ENCODE measurements at regions not wholly inside any gene's neighbourhood (a gene's known extent, or its start where the extent isn't known, plus 50 kb on each side); places are given as distances from the start of the nearest gene placed in this dataset.

DNA sequence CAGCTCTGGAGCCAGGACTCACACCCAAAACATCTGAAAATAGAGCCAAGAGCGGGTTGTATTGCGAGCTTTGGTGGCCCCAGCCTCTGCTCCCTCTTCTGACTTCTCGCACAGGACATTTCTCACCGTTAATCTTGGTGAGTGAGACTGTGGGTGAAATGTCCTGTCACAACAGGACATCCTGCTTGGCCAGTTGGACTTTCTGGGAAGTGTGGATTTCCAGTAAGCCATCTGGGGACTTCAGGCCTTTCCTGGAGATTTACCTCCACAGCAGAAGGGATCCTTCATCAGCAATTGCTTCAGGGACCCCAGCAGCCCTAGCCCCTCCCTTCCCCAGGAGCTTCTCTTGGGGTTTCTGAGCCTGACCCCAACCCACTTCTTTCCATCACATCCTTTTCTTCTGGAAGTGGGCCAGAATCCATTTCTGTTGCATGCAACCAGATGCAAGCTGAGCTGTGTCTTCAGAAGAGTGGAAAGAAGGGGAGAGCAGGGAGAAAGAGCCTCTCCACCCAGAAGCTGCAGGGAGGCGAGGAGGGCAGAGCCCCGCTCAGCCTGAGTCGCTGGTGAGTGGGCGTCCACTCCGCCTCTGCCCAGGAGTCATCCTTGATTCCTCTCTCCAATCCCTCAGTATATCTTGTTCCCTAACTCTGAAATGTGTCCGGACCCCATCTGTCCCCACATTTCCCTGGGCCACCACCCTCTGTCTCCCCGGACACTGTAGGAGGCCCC is 50.3 kb upstream of the GADD45G start:
- no peak for DNase-seq (ENCODE audit: low spot score)

DNA sequence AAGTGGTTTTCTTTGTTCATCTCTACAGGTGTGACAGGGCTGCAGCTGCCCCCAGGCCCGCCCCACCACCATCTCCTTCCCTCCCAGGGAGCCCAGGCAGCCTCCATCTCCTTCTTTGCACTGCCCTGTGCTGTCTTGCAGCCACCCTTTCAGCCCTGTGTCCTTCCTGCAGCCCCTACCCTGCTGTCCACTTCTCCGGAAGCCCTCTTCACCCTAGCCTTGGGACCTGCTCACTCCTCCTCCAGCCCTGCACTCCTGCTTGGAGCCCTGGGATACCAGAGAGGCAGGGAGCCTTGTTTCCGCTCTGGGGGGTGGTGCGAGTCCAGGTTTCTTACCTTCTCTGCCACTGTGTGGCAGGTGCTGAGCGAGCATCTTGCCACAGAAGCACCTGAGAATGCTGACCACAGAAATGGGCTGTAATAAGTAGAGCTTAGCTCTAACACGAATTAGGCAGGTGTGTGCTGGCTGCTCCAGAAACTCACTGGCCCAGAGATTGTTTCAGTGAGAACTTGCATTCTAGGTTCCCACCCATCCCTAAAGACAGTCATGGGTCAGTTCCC is 51.3 kb upstream of the GADD45G start:
- no peak for DNase-seq (ENCODE audit: low spot score)

DNA sequence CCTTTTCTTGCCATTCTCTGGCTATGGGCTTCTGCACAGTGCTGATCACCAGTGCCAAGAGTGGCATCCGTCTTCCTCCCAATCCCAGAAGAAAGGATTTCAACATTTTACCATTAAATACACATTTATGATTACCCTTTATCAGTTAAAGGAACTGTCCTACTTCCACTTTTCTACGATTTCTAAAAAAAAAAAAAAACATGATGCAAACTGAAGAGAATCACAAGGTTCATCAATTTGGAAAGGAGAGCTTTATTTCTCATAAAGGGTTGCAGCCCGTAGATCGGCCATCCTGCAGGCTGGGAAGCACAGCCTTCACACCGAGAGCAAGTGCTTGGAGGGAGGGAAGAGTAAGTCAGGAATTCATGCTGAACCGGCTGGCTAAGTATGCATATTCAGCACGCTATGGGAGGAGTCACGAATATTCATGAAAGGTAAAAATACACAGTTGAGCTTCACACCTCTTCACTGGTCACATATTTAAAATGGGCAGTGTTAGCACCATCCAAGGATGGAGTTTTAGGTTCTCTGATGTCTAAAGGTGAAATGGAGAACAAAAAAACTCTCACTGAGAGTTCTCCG is 52.5 kb upstream of the SEMA4D start:
- no peak for DNase-seq (ENCODE audit: low spot score)

DNA sequence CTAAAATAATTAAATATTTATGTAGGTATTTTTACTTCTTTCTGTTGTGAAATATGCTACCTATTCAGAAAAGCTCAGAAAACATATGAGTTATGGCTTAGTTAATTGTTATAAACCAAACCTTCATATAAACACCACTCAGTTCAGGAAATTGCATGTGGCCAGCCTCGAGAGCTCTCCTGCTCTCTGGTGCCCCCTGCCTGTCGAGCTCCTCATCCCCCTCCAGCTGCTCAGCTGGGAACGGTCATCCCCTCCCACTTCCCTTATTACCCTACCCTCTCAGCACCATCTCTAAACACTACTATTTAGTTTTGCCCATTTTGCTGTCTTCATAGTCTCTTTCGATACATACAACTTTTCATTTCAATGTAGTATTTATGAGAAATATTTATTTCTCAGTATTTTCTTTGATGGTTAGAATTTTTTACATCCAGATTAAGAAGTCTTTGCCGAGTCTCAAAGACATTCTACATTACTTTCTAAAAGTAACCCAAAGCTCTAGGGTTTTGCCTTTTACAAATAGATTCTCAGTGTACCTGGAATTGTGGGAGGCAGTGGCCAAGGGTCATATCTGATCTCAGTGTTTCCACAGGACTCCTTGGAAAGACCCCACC is 51.2 kb upstream of the SEMA4D start:
- DNase-seq (ENCODE audit: low spot score) = peak; percentile 81

DNA sequence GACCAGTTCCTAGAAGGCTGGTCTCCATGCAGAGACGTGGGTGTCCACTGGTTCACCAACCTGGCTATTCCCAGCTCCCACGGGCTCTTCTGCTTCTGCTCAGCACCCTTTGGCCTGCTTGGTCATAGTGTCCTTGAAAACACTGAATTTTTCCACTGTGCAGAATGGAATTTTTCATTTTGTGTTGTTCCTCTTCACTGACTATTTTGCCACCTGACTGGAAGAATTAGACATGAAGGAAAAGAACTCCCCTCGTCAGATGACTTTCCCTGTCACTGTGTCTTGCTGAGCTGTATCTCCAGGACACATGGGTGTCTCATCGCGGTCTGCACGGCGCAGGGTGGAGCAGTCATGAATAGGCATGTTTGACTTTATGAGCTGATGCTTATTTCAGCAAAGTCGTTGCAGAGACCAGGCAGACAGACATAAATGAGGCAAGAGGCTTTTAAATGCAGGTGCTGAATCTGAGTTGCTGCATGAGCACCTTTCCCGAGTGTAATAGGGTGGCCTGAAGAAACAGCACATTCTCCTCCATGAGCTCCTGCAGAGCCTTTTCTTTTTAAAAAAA is 50.2 kb upstream of the SEMA4D start:
- no peak for DNase-seq (ENCODE audit: low spot score)

Measured in mucosa of gallbladder (tissue), 1 donor.